Fibroblast of villous mesenchyme (primary cell): ENCODE measurements at regions not wholly inside any gene's neighbourhood (a gene's known extent, or its start where the extent isn't known, plus 50 kb on each side); places are given as distances from the start of the nearest gene placed in this dataset.

Experiments used
- DNase-seq: peaks from one replicate; pipeline ENCODE4 v3.0.0-alpha.2; 2010; ENCODE audit warnings: low read depth
- H3K4me3 ChIP-seq: 2 replicates; pipeline ENCODE4 v1.5.1; 2011; ENCODE audit warnings: low read depth, mild to moderate bottlenecking, low read length
- TF ChIP-seq, protein P1 (sequence below): IDR thresholded peaks from 2 replicates; pipeline ENCODE4 v1.5.1; 2012; ENCODE audit warnings: low read depth, mild to moderate bottlenecking, low read length; ENCODE audit not compliant: insufficient read depth

DNA sequence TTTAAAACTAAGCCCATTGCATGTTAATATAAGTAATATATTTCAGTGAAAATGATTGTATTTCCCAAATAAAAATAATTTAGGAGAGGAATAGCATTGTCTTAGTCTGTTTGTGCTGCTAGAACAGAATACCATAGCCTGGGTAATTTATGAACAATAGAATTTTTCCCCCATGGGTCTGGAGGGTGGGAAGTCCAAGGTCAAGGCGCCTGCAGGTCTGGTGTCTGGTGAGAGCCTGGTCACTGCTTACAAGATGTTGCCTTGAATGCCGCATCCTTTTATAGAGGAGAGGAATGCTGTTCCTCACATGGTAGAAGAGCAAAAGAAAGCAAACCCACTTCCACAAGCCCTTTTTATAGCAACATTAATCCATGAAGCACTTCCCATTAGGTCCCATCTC, 161.3 kb upstream of the ZFHX3 start:
- no peak overlapping the region for H3K4me3 ChIP-seq
- no peak for DNase-seq
- TF ChIP-seq, protein P1, sequence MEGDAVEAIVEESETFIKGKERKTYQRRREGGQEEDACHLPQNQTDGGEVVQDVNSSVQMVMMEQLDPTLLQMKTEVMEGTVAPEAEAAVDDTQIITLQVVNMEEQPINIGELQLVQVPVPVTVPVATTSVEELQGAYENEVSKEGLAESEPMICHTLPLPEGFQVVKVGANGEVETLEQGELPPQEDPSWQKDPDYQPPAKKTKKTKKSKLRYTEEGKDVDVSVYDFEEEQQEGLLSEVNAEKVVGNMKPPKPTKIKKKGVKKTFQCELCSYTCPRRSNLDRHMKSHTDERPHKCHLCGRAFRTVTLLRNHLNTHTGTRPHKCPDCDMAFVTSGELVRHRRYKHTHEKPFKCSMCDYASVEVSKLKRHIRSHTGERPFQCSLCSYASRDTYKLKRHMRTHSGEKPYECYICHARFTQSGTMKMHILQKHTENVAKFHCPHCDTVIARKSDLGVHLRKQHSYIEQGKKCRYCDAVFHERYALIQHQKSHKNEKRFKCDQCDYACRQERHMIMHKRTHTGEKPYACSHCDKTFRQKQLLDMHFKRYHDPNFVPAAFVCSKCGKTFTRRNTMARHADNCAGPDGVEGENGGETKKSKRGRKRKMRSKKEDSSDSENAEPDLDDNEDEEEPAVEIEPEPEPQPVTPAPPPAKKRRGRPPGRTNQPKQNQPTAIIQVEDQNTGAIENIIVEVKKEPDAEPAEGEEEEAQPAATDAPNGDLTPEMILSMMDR: no peak

- peak; percentile 51 for DNase-seq
- TF ChIP-seq, protein P1: no peak
- no peak overlapping the region for H3K4me3 ChIP-seq
Measured at GRCh38 chr16:73206151-73206707, 158.3 kb upstream of the ZFHX3 start.

DNA sequence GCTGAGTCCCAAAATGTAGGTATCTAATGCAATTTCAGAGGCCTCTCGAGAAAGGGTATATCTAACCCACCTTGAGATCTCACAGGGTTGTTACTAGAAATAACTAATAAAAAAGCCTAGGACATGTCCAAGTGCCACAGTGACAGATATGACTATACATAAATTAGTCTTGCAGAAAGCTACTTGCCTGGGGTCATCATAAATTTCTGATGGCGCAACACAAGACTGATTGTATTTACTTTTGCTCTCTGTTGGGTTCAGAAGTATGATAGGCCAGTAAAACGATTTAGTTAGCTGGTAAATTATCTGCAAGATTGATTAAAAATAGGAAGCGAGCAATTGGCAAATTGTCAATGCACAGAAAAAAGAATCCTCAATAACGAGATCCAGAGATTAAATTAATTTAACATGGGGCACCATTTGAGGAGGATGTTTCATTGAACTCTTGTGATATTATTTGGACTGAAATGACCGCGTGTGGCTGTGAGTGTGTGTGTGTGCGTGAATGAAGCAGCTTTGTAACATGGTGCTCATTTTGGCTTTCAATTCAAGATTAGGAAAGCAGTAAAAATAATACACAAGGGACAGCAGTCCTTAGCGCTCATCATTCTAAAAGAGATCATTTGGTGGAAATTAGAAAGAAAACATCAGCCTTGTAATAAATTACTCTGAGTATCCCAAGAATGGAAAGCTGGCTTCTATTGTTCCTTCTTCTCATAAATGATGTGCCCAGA, 157.4 kb upstream of the ZFHX3 start:
- TF ChIP-seq, protein P1: no peak
- no peak overlapping the region for H3K4me3 ChIP-seq
- no peak for DNase-seq

DNA sequence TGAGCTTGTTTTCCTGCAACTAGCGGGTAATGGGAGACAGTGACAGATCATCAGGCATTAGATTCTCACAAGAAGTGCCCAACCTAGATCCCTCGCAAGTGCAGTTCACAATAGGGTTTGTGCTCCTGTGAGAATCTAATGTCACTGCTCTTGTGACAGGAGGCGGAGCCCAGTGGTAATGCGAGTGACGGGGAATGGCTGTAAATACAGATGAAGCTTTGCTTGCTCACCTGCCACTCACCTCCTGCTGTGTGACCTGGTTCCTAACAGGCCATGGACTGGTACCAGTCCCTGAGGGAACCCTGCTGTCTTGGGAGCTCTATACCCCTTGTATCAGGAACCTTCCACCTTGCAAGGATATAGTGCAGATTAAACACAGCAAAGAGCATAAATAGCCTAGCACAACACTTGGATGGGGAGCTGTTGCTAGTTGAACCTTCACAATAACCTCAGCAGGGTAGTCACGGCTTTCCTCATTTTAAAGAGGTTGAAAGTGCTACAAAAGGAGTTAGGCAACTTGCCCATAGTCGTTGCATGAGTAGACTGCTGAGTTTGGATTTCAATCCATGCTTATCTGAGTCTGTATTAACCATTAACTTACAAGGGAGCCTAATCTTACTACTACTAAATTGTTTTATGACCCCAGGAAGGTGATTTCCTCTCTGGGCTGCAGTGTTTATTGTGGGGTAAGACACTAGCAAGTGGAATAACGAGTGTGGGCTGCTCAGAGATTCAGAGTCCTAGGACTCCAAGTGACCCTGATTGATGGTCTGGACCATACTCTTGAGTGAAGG, 156.6 kb upstream of the ZFHX3 start:
- TF ChIP-seq, protein P1: no peak
- H3K4me3 ChIP-seq: no peak overlapping the region
- no peak for DNase-seq

GRCh38 chr16:73202161-73202729, 154.3 kb upstream of the ZFHX3 start:
- DNase-seq: peak; percentile 95

GRCh38 chr16:73199214-73199613, 151.3 kb upstream of the ZFHX3 start:
- no peak overlapping the region for H3K4me3 ChIP-seq
- TF ChIP-seq, protein P1: no peak
- DNase-seq: no peak

More at GRCh38 chr16:73202161-73202729, 154.3 kb upstream of the ZFHX3 start:
- TF ChIP-seq, protein P1: no peak
- no peak overlapping the region for H3K4me3 ChIP-seq
